Ishikawa (cell line): ENCODE measurements at regions not wholly inside any gene's neighbourhood (a gene's known extent, or its start where the extent isn't known, plus 50 kb on each side); places are given as distances from the start of the nearest gene placed in this dataset.

Experiments used
- CEBPB ChIP-seq: IDR thresholded peaks from 2 replicates; pipeline ENCODE4 v1.6.1; 2012
- EP300 ChIP-seq: IDR thresholded peaks from 2 replicates; pipeline ENCODE4 v1.6.1; 2012; ENCODE audit warnings: borderline replicate concordance
- RAD21 ChIP-seq: IDR thresholded peaks from 2 replicates; pipeline ENCODE4 v1.6.1; 2012; ENCODE audit warnings: low read depth
- REST ChIP-seq: IDR thresholded peaks from 2 replicates; pipeline ENCODE4 v1.6.1; 2012; ENCODE audit warnings: low read depth, mild to moderate bottlenecking
- TAF1 ChIP-seq: IDR thresholded peaks from 2 replicates; pipeline ENCODE4 v1.6.1; 2012; ENCODE audit warnings: low read depth, mild to moderate bottlenecking
- TCF12 ChIP-seq: IDR thresholded peaks from 2 replicates; pipeline ENCODE4 v1.6.1; 2012; ENCODE audit warnings: low read depth
- YY1 ChIP-seq: IDR thresholded peaks from 2 replicates; pipeline ENCODE4 v1.6.1; 2012; ENCODE audit warnings: low read depth
- TF ChIP-seq, protein P1 (sequence below): IDR thresholded peaks from 2 replicates; pipeline ENCODE4 v1.6.1; 2012

- TF ChIP-seq RAD21 (no peak), EP300 (no peak), CEBPB (no peak), TCF12 (no peak), YY1 (no peak), REST (no peak), TAF1 (no peak)
- TF ChIP-seq, protein P1, sequence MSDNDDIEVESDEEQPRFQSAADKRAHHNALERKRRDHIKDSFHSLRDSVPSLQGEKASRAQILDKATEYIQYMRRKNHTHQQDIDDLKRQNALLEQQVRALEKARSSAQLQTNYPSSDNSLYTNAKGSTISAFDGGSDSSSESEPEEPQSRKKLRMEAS = no peak
These were observed 146.3 kb upstream of the TRIM24 start for GRCh38 chr7:138313829-138314178.
